HEK293T (cell line): ENCODE measurements at regions not wholly inside any gene's neighbourhood (a gene's known extent, or its start where the extent isn't known, plus 50 kb on each side); places are given as distances from the start of the nearest gene placed in this dataset.

Experiments
- FOXM1 ChIP-seq: fragments of 450-650 bp; IDR thresholded peaks from 2 replicates; pipeline ENCODE4 v1.6.1; 2017; ENCODE audit warnings: mild to moderate bottlenecking, borderline replicate concordance
- SUZ12 ChIP-seq: fragments of 450-650 bp; IDR thresholded peaks from 2 replicates; pipeline ENCODE4 v1.6.1; 2016; ENCODE audit warnings: mild to moderate bottlenecking
- ZNF384 ChIP-seq: fragments of 450-650 bp; IDR thresholded peaks from 2 replicates; pipeline ENCODE4 v1.6.1; 2016

DNA sequence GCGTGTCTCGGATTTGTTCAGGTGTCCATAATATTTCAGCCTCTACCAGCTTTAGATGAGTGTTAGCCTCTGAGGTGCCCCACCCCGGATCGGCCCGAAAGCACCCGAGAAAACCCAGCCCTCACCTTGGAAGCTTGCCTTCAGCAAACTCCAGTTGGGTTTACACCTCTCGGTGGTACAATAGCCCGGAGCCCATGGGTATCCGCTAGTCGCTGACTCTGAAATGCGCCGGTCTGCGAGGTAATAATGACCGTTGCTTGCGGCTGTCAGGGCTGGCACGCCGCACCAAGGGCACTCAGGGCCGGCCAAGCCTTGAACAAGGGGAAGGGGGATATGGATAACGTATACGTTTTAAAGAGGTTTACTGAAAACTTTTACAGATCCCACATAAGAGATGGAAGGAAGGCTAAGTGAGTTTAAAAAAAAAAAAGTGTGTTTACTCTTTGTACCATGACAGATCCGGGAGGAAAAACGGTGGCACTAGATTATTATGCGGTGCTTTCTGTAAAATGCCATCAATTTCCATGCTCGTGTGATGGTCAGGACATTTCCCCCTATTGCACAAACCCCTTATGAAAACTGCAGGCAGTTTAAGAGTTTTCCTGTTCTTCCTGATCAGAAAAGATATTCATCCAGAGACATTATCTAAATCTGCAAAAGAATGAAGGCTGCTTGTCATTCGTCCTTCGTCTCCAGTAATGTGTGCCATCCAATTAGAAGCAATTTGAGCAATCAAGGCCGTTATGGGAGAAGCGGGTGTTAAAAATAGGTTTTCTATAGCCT, 124.2 kb downstream of the TMEM161B start:
- TF ChIP-seq SUZ12 (no peak), FOXM1 (no peak), ZNF384 (no peak)
